ENCODE measurements at regions not wholly inside any gene's neighbourhood (a gene's known extent, or its start where the extent isn't known, plus 50 kb on each side); places are given as distances from the start of the nearest gene placed in this dataset.
"Not testable (repeated sequence)": the region's sequence is repeated elsewhere in the genome, so short reads cannot be mapped to it uniquely, and the experiment has no call there.

DNA sequence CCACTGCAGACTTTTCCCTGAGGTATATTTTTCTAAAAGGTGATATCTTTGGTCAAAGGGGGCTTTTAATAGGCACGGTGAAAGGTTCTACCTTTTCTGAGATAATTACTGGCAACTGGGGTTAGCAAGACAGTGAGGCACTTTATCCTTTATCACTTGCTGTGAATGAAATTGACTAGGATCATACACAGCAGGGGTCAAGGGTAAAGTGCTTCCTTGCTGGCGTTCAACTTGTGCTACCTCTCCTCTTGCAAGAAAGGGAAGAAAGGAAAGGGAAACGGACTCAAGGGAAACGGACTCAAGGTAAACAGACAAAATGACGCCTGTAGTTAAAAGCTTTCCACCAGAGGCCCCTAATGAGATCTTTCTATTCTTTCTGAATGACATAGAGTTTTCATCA lies 78.6 kb upstream of the RAPGEF2 start:
- Histone ChIP-seq H3K36me3 (no peaks in the 10 kb centered on the region), H3K9me3 (no peaks in the 10 kb centered on the region), H3K4me1 (replicated peaks) (no peaks in the 10 kb centered on the region), H3K4me3 (no peak overlapping the region), H3K27ac (no peak overlapping the region), H3K27me3 (replicated peaks; ENCODE audit: insufficient read depth) (no peaks in the 10 kb centered on the region)
- no peak for DNase-seq (ENCODE audit: low spot score)
- intact Hi-C loops (cut with DNase I): no loop called here
- WGBS: 56% methylated on average over 5 of the region's 5 CpGs
- TF ChIP-seq, protein P1, sequence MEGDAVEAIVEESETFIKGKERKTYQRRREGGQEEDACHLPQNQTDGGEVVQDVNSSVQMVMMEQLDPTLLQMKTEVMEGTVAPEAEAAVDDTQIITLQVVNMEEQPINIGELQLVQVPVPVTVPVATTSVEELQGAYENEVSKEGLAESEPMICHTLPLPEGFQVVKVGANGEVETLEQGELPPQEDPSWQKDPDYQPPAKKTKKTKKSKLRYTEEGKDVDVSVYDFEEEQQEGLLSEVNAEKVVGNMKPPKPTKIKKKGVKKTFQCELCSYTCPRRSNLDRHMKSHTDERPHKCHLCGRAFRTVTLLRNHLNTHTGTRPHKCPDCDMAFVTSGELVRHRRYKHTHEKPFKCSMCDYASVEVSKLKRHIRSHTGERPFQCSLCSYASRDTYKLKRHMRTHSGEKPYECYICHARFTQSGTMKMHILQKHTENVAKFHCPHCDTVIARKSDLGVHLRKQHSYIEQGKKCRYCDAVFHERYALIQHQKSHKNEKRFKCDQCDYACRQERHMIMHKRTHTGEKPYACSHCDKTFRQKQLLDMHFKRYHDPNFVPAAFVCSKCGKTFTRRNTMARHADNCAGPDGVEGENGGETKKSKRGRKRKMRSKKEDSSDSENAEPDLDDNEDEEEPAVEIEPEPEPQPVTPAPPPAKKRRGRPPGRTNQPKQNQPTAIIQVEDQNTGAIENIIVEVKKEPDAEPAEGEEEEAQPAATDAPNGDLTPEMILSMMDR (IDR thresholded peaks at IDR 0.05): no peak
- TF ChIP-seq POLR2A (IDR thresholded peaks at IDR 0.05) (no peak), POLR2AphosphoS5 (IDR thresholded peaks at IDR 0.05) (no peak)

DNA sequence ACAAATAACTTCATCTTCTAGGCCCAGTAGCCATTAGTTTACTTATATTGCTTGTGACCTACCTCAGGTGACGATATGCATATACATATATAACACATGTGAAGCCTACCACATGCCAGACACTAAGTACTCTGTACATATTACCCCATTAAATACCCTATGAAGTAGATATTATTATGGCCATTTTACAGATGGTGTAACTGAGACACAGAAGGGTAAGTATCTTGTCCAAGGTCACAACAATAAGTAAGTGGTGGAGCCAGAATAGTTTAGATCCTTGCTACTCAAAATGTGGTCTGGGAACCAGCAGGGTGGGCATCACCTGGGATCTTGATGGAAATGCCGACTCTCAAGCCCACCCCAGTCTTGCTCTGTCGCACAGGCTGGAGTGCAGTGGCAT lies 78.1 kb upstream of the RAPGEF2 start:
- no peak for TF ChIP-seq POLR2AphosphoS5 (IDR thresholded peaks at IDR 0.05)
- TF ChIP-seq, protein P1 (IDR thresholded peaks at IDR 0.05): no peak
- TF ChIP-seq POLR2A (IDR thresholded peaks at IDR 0.05): no peak
- DNase-seq (ENCODE audit: low spot score): no peak
- intact Hi-C loops (cut with DNase I): no loop called here
- no peaks in the 10 kb centered on the region for H3K4me1 ChIP-seq (replicated peaks)
- no peak overlapping the region for H3K27ac ChIP-seq
- H3K4me3 ChIP-seq: no peak overlapping the region
- no peaks in the 10 kb centered on the region for H3K36me3 ChIP-seq
- no peaks in the 10 kb centered on the region for H3K27me3 ChIP-seq (replicated peaks; ENCODE audit: insufficient read depth)
- H3K9me3 ChIP-seq: no peaks in the 10 kb centered on the region
- WGBS: 99% methylated on average over 3 of the region's 3 CpGs

DNA sequence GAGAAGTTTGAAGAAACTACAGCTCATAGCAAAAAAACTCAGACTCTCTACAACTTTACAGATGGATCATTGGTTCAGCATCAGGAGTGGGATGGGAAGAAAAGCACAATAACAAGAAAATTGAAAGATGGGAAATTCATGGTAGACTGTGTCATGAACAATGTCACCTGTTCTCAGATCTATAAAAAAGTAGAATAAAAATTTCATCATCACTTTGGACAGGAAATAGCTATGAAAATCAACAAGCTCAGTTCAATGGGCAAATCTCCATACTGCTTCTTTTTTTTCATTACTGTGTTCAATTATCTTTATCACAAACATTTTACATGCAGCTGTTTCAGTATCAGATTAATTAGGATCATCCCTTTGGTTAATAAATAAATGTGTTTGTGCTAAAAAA lies 76.5 kb upstream of the RAPGEF2 start:
- Histone ChIP-seq H3K27me3 (replicated peaks; ENCODE audit: insufficient read depth) (no peaks in the 10 kb centered on the region), H3K27ac (no peak overlapping the region), H3K36me3 (no peaks in the 10 kb centered on the region), H3K9me3 (no peaks in the 10 kb centered on the region), H3K4me3 (no peak overlapping the region), H3K4me1 (replicated peaks) (no peaks in the 10 kb centered on the region)
- no peak for DNase-seq (ENCODE audit: low spot score)
- intact Hi-C loops (cut with DNase I): no loop called here
- TF ChIP-seq POLR2A (IDR thresholded peaks at IDR 0.05) (no peak), POLR2AphosphoS5 (IDR thresholded peaks at IDR 0.05) (no peak)
- TF ChIP-seq, protein P1 (IDR thresholded peaks at IDR 0.05): no peak

DNA sequence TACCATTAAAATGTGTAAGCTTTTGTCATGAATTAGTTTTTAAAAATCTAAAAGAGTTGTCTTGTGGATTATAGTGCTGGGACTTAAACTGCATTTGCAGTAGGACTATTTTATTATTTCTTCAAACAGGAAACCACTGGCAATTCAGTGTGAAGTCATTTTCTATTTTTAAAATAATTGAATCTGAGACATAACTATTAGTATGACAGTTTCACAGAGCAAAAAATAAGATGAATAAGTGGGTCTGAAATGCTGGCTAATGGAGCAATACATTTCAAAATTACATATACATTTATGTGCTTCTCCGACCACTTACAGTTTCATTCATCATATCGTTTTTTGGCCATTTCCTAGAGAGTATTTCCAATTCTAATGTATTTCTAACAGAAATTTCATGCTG lies 75.3 kb upstream of the RAPGEF2 start:
- TF ChIP-seq, protein P1 (IDR thresholded peaks at IDR 0.05): no peak
- TF ChIP-seq POLR2AphosphoS5 (IDR thresholded peaks at IDR 0.05): no peak
- no peak for TF ChIP-seq POLR2A (IDR thresholded peaks at IDR 0.05)
- H3K27me3 ChIP-seq (replicated peaks; ENCODE audit: insufficient read depth): no peaks in the 10 kb centered on the region
- no peak overlapping the region for H3K27ac ChIP-seq
- intact Hi-C loops (cut with DNase I): no loop called here
- H3K4me3 ChIP-seq: no peak overlapping the region
- DNase-seq (ENCODE audit: low spot score): no peak
- H3K36me3 ChIP-seq: no peaks in the 10 kb centered on the region
- 90% methylated on average over 2 of the region's 2 CpGs for WGBS
- no peaks in the 10 kb centered on the region for H3K9me3 ChIP-seq
- H3K4me1 ChIP-seq (replicated peaks): no peaks in the 10 kb centered on the region

DNA sequence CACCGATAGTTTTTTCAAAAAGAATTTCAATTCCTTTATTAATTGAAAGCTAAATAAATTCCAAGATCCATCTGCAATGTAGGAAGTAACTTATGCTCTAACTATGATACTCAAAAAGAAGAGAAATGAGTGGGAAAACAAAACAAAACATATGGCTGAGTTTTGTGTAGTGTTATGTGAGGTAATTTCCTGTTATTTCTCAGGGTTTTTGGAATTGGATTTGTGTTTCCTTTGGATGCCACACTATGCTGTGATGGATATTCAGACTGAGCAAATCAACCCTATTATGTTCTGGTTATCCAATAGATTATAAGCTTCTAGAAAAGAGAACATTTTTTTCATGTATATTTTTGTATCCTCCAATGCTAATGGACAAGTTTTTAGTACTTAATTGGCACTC lies 73.4 kb upstream of the RAPGEF2 start:
- WGBS: 82% methylated on average over 1 of the region's 1 CpG
- no peak overlapping the region for H3K27ac ChIP-seq
- no peaks in the 10 kb centered on the region for H3K27me3 ChIP-seq (replicated peaks; ENCODE audit: insufficient read depth)
- TF ChIP-seq, protein P1 (IDR thresholded peaks at IDR 0.05): no peak
- TF ChIP-seq POLR2AphosphoS5 (IDR thresholded peaks at IDR 0.05) (no peak), POLR2A (IDR thresholded peaks at IDR 0.05) (no peak)
- no peak overlapping the region for H3K4me3 ChIP-seq
- no peak for DNase-seq (ENCODE audit: low spot score)
- H3K4me1 ChIP-seq (replicated peaks): no peaks in the 10 kb centered on the region
- no peaks in the 10 kb centered on the region for H3K9me3 ChIP-seq
- H3K36me3 ChIP-seq: no peaks in the 10 kb centered on the region
- intact Hi-C loops (cut with DNase I): no loop called here

DNA sequence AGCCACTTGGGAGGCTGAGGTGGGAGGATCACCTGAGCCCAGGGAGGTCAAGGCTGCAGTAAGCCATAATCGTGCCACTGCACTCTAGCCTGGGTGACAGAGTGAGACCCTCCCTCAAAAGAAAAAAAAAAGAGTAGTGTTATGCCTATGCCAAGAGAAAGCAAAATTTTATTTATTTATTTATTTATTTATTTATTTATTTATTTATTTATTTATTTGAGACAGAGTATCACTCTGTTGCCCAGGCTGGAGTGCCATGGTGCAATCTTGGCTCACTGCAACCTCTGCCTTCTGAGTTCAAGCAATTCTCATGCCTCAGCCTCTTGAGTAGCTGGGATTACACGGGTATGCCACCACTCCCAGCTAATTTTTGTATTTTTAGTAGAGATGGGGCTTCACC lies 72.6 kb upstream of the RAPGEF2 start:
- WGBS: 100% methylated on average over 2 of the region's 2 CpGs
- H3K9me3 ChIP-seq; H3K36me3 ChIP-seq; H3K4me1 ChIP-seq (replicated peaks); intact Hi-C loops (cut with DNase I); DNase-seq (ENCODE audit: low spot score); H3K4me3 ChIP-seq; H3K27ac ChIP-seq; H3K27me3 ChIP-seq (replicated peaks; ENCODE audit: insufficient read depth): not testable (repeated sequence)

Measured in prostate gland (tissue), 2 donors.